ENCODE measurements at regions not wholly inside any gene's neighbourhood (a gene's known extent, or its start where the extent isn't known, plus 50 kb on each side); places are given as distances from the start of the nearest gene placed in this dataset.

DNA sequence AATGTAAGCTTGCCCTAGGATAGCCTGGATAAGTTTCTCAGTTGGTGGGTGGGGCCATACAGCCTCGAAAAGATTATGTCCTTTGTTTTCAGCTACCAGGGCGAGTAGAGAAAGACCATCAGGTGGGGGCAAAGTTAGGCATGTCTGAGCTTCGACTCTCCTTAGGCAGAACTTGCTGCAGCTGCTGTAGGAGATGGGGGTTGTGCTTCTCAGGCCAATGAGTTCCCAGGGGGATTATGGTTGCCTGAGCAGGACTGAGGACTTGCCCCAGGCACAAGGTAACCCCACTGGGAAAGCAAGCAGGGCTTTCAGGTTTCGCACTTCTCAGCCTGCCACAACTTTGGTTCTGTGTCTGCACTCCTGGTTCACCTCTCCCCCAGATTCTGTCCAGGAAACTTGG is 173.4 kb upstream of the SESN3 start:
- TF ChIP-seq CEBPB (IDR thresholded peaks at IDR 0.05) (no peak), NFIC (IDR thresholded peaks at IDR 0.05) (no peak), TAF1 (IDR thresholded peaks at IDR 0.05; ENCODE audit: low read depth) (no peak), EP300 (IDR thresholded peaks at IDR 0.05; ENCODE audit: borderline replicate concordance) (no peak), MAX (IDR thresholded peaks at IDR 0.05) (no peak), REST (IDR thresholded peaks at IDR 0.05; ENCODE audit: low read depth) (no peak), RAD21 (IDR thresholded peaks at IDR 0.05; ENCODE audit: low read depth) (no peak), EGR1 (IDR thresholded peaks at IDR 0.05) (no peak)
